ENCODE measurements at regions not wholly inside any gene's neighbourhood (a gene's known extent, or its start where the extent isn't known, plus 50 kb on each side); places are given as distances from the start of the nearest gene placed in this dataset.

DNA sequence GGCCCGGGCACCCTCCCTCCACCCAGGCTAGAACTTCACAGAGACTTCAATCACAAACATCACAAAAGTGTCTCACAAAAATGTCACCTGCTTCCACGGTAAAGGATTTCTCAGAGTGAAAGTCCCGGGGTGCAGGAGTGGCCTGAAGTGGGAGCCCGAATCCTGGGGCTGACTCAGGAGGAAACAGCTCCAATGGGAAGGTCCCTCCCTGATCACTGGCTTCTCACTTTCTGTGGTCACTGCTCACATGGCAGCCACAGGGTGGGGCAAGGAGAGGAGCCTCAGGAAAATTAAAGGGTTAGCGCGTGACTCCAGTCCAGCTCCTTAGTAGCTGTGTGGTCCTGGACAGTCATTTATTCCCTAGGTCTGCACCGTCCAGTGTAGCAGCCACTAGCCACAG lies 564.5 kb upstream of the B3GAT1 start:
- in situ Hi-C loops (cut with HindIII; ENCODE audit: low pct_unique_long_range_greater_than_20kb, low sequenced_read_pairs) (no loop called here), intact Hi-C loops (cut with micrococcal nuclease; ENCODE audit: unreplicated experiment) (no loop called here)
- Histone ChIP-seq H3K4me1 (ENCODE audit: control insufficient read depth, insufficient read depth, low read length) (no peaks in the 10 kb centered on the region; the same call in 1 of the 2 replicates), H3K27ac (ENCODE audit: low read length) (no peak overlapping the region), H3K27me3 (ENCODE audit: control insufficient read depth, insufficient read depth, low read length) (no peaks in the 10 kb centered on the region), H3K9me3 (ENCODE audit: control insufficient read depth, insufficient read depth, low read depth, low read length) (no peaks in the 10 kb centered on the region), H3K4me3 (ENCODE audit: low read depth in 2 of 2, low read length in 2 of 2) (no peak overlapping the region), H3K36me3 (ENCODE audit: control insufficient read depth, insufficient read depth, low read length) (no peaks in the 10 kb centered on the region)
- CTCF ChIA-PET: no interaction called here
- BruUV-seq (replicated peaks): no TSS peak
- POLR2A ChIA-PET: no interaction called here
- TF ChIP-seq, protein P1, sequence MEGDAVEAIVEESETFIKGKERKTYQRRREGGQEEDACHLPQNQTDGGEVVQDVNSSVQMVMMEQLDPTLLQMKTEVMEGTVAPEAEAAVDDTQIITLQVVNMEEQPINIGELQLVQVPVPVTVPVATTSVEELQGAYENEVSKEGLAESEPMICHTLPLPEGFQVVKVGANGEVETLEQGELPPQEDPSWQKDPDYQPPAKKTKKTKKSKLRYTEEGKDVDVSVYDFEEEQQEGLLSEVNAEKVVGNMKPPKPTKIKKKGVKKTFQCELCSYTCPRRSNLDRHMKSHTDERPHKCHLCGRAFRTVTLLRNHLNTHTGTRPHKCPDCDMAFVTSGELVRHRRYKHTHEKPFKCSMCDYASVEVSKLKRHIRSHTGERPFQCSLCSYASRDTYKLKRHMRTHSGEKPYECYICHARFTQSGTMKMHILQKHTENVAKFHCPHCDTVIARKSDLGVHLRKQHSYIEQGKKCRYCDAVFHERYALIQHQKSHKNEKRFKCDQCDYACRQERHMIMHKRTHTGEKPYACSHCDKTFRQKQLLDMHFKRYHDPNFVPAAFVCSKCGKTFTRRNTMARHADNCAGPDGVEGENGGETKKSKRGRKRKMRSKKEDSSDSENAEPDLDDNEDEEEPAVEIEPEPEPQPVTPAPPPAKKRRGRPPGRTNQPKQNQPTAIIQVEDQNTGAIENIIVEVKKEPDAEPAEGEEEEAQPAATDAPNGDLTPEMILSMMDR (IDR thresholded peaks at IDR 0.05): no peak
- TF ChIP-seq, protein P2, sequence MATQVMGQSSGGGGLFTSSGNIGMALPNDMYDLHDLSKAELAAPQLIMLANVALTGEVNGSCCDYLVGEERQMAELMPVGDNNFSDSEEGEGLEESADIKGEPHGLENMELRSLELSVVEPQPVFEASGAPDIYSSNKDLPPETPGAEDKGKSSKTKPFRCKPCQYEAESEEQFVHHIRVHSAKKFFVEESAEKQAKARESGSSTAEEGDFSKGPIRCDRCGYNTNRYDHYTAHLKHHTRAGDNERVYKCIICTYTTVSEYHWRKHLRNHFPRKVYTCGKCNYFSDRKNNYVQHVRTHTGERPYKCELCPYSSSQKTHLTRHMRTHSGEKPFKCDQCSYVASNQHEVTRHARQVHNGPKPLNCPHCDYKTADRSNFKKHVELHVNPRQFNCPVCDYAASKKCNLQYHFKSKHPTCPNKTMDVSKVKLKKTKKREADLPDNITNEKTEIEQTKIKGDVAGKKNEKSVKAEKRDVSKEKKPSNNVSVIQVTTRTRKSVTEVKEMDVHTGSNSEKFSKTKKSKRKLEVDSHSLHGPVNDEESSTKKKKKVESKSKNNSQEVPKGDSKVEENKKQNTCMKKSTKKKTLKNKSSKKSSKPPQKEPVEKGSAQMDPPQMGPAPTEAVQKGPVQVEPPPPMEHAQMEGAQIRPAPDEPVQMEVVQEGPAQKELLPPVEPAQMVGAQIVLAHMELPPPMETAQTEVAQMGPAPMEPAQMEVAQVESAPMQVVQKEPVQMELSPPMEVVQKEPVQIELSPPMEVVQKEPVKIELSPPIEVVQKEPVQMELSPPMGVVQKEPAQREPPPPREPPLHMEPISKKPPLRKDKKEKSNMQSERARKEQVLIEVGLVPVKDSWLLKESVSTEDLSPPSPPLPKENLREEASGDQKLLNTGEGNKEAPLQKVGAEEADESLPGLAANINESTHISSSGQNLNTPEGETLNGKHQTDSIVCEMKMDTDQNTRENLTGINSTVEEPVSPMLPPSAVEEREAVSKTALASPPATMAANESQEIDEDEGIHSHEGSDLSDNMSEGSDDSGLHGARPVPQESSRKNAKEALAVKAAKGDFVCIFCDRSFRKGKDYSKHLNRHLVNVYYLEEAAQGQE (IDR thresholded peaks at IDR 0.05; ENCODE audit: insufficient read depth in 1 of 2, low read depth in 2 of 2, low read length in 1 of 2): no peak
- TF ChIP-seq SIN3A (IDR thresholded peaks at IDR 0.05; ENCODE audit: borderline replicate concordance, insufficient read depth, low read depth, low read length) (no peak), POLR2AphosphoS5 (IDR thresholded peaks at IDR 0.05; ENCODE audit: low read depth, low read length) (no peak), TCF7L2 (IDR thresholded peaks at IDR 0.05; ENCODE audit: low read depth, low read length) (no peak)
- no peak for ATAC-seq
- no peak for DNase-seq (ENCODE audit: low read depth, low spot score)

GRCh38 chr11:134975866-134976376 lies 563.9 kb upstream of the B3GAT1 start:
- in situ Hi-C loops (cut with HindIII; ENCODE audit: low pct_unique_long_range_greater_than_20kb, low sequenced_read_pairs): no loop called here
- Histone ChIP-seq H3K27me3 (ENCODE audit: control insufficient read depth, insufficient read depth, low read length) (no peaks in the 10 kb centered on the region), H3K4me1 (ENCODE audit: control insufficient read depth, insufficient read depth, low read length) (no peaks in the 10 kb centered on the region; the same call in 1 of the 2 replicates), H3K9me3 (ENCODE audit: control insufficient read depth, insufficient read depth, low read depth, low read length) (no peaks in the 10 kb centered on the region), H3K27ac (ENCODE audit: low read length) (no peak overlapping the region), H3K36me3 (ENCODE audit: control insufficient read depth, insufficient read depth, low read length) (no peaks in the 10 kb centered on the region), H3K4me3 (ENCODE audit: low read depth in 2 of 2, low read length in 2 of 2) (no peak overlapping the region)
- ATAC-seq: no peak
- TF ChIP-seq TCF7L2 (IDR thresholded peaks at IDR 0.05; ENCODE audit: low read depth, low read length): no peak
- TF ChIP-seq, protein P2 (IDR thresholded peaks at IDR 0.05; ENCODE audit: insufficient read depth in 1 of 2, low read depth in 2 of 2, low read length in 1 of 2): no peak
- TF ChIP-seq POLR2AphosphoS5 (IDR thresholded peaks at IDR 0.05; ENCODE audit: low read depth, low read length): no peak
- TF ChIP-seq SIN3A (IDR thresholded peaks at IDR 0.05; ENCODE audit: borderline replicate concordance, insufficient read depth, low read depth, low read length): no peak
- TF ChIP-seq, protein P1 (IDR thresholded peaks at IDR 0.05): no peak
- ChIA-PET POLR2A (no interaction called here), CTCF (no interaction called here)
- intact Hi-C loops (cut with micrococcal nuclease; ENCODE audit: unreplicated experiment): no loop called here
- DNase-seq (ENCODE audit: low read depth, low spot score): no peak
- no TSS peak for BruUV-seq (replicated peaks)

All from Panc1 (cell line).